GM20000 (cell line): ENCODE measurements at regions not wholly inside any gene's neighbourhood (a gene's known extent, or its start where the extent isn't known, plus 50 kb on each side); places are given as distances from the start of the nearest gene placed in this dataset.

ENCODE experiments used
- DNase-seq: peaks from one replicate; pipeline ENCODE4 v3.0.0; 2012; ENCODE audit warnings: low spot score
- CTCF ChIP-seq: IDR thresholded peaks from 2 replicates; pipeline ENCODE4 v1.5.1; 2012; ENCODE audit warnings: mild to moderate bottlenecking, control low read depth; ENCODE audit errors: extremely low read depth, missing control alignments

- no peak for DNase-seq
- TF ChIP-seq CTCF, result no peak
Observed at GRCh38 chr7:52287698-52288097, 747.7 kb upstream of the POM121L12 start.

- no peak for TF ChIP-seq CTCF
- no peak for DNase-seq
Observed at GRCh38 chr7:52285689-52286088, 749.7 kb upstream of the POM121L12 start.

- DNase-seq, result no peak
- TF ChIP-seq CTCF, result no peak
Observed at GRCh38 chr7:52283335-52283734, 752.1 kb upstream of the POM121L12 start.

- DNase-seq, result no peak
- TF ChIP-seq CTCF, result no peak
Observed at GRCh38 chr7:52273685-52274610, 761.5 kb upstream of the POM121L12 start.

- TF ChIP-seq CTCF, result no peak
- no peak for DNase-seq
Observed at GRCh38 chr7:52271703-52272102, 763.7 kb upstream of the POM121L12 start.

GRCh38 chr7:52270301-52270700, 765.1 kb upstream of the POM121L12 start:
- DNase-seq, result no peak
- no peak for TF ChIP-seq CTCF

- no peak for TF ChIP-seq CTCF
- no peak for DNase-seq
Observed at GRCh38 chr7:52269669-52270068, 765.8 kb upstream of the POM121L12 start.
